Endothelial cell of umbilical vein (primary cell): ENCODE measurements at regions not wholly inside any gene's neighbourhood (a gene's known extent, or its start where the extent isn't known, plus 50 kb on each side); places are given as distances from the start of the nearest gene placed in this dataset.
"Not testable (repeated sequence)": the region's sequence is repeated elsewhere in the genome, so short reads cannot be mapped to it uniquely, and the experiment has no call there.

Experiments
- BruUV-seq: library from RNA; stranded (reverse); fragments of 400-500 nt; replicated peaks from 2 replicates; lab custom pipeline; 2021; lab: Mats Ljungman, UMichigan
- CTCF ChIA-PET: fragments of 300-600, 350-600 bp; sonication (Branson Sonifier 250); formaldehyde crosslinking; loops from one replicate; lab custom pipeline; 2021; ENCODE audit warnings: antibody characterized with exemption, inconsistent platforms; lab: Charles Lee
- POLR2A ChIA-PET: fragments of 300-600, 350-600 bp; sonication (Branson Sonifier 250); formaldehyde crosslinking; loops from one replicate; lab custom pipeline; 2021; ENCODE audit warnings: antibody characterized with exemption, inconsistent platforms; lab: Charles Lee
- DNase-seq: peaks from one replicate; pipeline ENCODE4 v3.0.0-alpha.2; 2011; ENCODE audit warnings: low read depth, low spot score
- FAIRE-seq: peaks from 2 replicates; lab custom pipeline; 2011; peaks lifted over from hg19 to GRCh38; lab: Jason Lieb, UNC
- H2AFZ ChIP-seq: 2 replicates; pipeline ENCODE4 v1.6.0; 2012; ENCODE audit warnings: low read depth, low read length, control low read depth, inconsistent platforms
- H3K27ac ChIP-seq: 2 replicates; pipeline ENCODE4 v1.5.1; 2011; ENCODE audit warnings: low read depth, mild to moderate bottlenecking, control low read depth, low read length, moderate library complexity; ENCODE audit not compliant: insufficient read depth
- H3K27me3 ChIP-seq, 2 experiments: 2 replicates each; pipeline versions ENCODE4 v1.6.0 to v1.6.1; 2011; ENCODE audit warnings: low read length in 2 of 2, mixed read lengths in 1 of 2; ENCODE audit not compliant: control insufficient read depth in 2 of 2, insufficient read depth in 2 of 2
- H3K36me3 ChIP-seq, 2 experiments: 2 replicates in 1 of 2; 3 replicates in 1 of 2; pipeline ENCODE4 v1.5.1; 2011; ENCODE audit warnings: low read length in 2 of 2, mild to moderate bottlenecking in 1 of 2, moderate library complexity in 1 of 2; ENCODE audit not compliant: control insufficient read depth in 2 of 2, insufficient read depth in 2 of 2; ENCODE audit errors: extremely low read depth in 1 of 2
- H3K4me1 ChIP-seq: 3 replicates; pipeline ENCODE4 v1.5.1; 2011; ENCODE audit warnings: mild to moderate bottlenecking, low read length; ENCODE audit not compliant: control insufficient read depth, insufficient read depth; ENCODE audit errors: extremely low read depth
- H3K4me2 ChIP-seq: 2 replicates; pipeline ENCODE4 v1.6.1; 2011; ENCODE audit warnings: low read length, control low read depth, mixed read lengths; ENCODE audit not compliant: insufficient read depth
- H3K4me3 ChIP-seq, 3 experiments: fragments of 200-600 bp in 1 of 3; sonication (generic), shearing (Covaris generic) in 1 of 3; replicated peaks in 1 of 3; 2 replicates each; pipeline ENCODE4 v1.5.1; 2011 to 2016; ENCODE audit warnings: control low read depth in 3 of 3, low read length in 3 of 3, mild to moderate bottlenecking in 2 of 3, inconsistent platforms in 1 of 3, low read depth in 1 of 3, moderate library complexity in 1 of 3; ENCODE audit not compliant: insufficient read depth in 1 of 3
- H3K79me2 ChIP-seq: 2 replicates; pipeline ENCODE4 v1.6.0; 2012; ENCODE audit warnings: low read length, inconsistent platforms; ENCODE audit not compliant: control insufficient read depth, insufficient read depth
- H3K9ac ChIP-seq: replicated peaks from 2 replicates; pipeline ENCODE3; 2011; ENCODE audit warnings: low read length, control low read depth; ENCODE audit not compliant: insufficient read depth; ENCODE audit errors: extremely low read depth
- H3K9me1 ChIP-seq: replicated peaks from 3 replicates; pipeline ENCODE4 v1.6.0; 2011; ENCODE audit warnings: mild to moderate bottlenecking, low read length; ENCODE audit not compliant: control insufficient read depth, insufficient read depth; ENCODE audit errors: extremely low read depth
- H3K9me3 ChIP-seq: replicated peaks from 2 replicates; pipeline ENCODE4 v1.5.1; 2012; ENCODE audit warnings: low read length, inconsistent platforms; ENCODE audit not compliant: control insufficient read depth, insufficient read depth
- H4K20me1 ChIP-seq: replicated peaks from 2 replicates; pipeline ENCODE3; 2011; ENCODE audit warnings: mild to moderate bottlenecking, low read length; ENCODE audit not compliant: control insufficient read depth, insufficient read depth; ENCODE audit errors: extremely low read depth
- CTCF ChIP-seq, 2 donors: IDR thresholded peaks; 1 replicate in 1 of 2; 2 replicates in 1 of 2; pipeline ENCODE4 v1.5.1; 2011; ENCODE audit warnings: low read length in 2 of 2, mild to moderate bottlenecking in 2 of 2, moderate library complexity in 2 of 2, control low read depth in 1 of 2, inconsistent platforms in 1 of 2, low read depth in 1 of 2; ENCODE audit not compliant: insufficient read depth in 1 of 2; ENCODE audit errors: extremely low read depth in 1 of 2
- EZH2 ChIP-seq: IDR thresholded peaks from 2 replicates; pipeline ENCODE4 v1.6.1; 2012; ENCODE audit warnings: borderline replicate concordance, low read depth, mild to moderate bottlenecking, moderate library complexity, low read length, inconsistent platforms; ENCODE audit not compliant: severe bottlenecking
- FOS ChIP-seq: IDR thresholded peaks from 2 replicates; pipeline ENCODE4 v1.6.1; 2011; ENCODE audit warnings: mild to moderate bottlenecking, low read length, moderate library complexity, borderline replicate concordance; ENCODE audit not compliant: insufficient read depth
- GATA2 ChIP-seq: IDR thresholded peaks from 2 replicates; pipeline ENCODE4 v1.7.0; 2011; ENCODE audit warnings: low read depth, mild to moderate bottlenecking, moderate library complexity, mixed read lengths, low read length; ENCODE audit not compliant: insufficient read length, insufficient read depth
- JUN ChIP-seq: IDR thresholded peaks from 2 replicates; pipeline ENCODE4 v1.6.1; 2011; ENCODE audit warnings: borderline replicate concordance, low read depth; ENCODE audit not compliant: insufficient read length, insufficient read depth
- MAX ChIP-seq: IDR thresholded peaks from 2 replicates; pipeline ENCODE4 v1.6.1; 2011; ENCODE audit not compliant: insufficient read depth, insufficient read length
- MYC ChIP-seq: IDR thresholded peaks from one replicate; pipeline ENCODE4 v1.6.1; 2011; ENCODE audit warnings: mild to moderate bottlenecking, low read depth, low read length
- POLR2A ChIP-seq: IDR thresholded peaks from 2 replicates; pipeline ENCODE4 v1.6.1; 2012; ENCODE audit warnings: low read depth, mild to moderate bottlenecking, control low read depth, low read length
- POLR2AphosphoS5 ChIP-seq: IDR thresholded peaks from 2 replicates; pipeline ENCODE4 v1.6.1; 2012; ENCODE audit warnings: low read depth, mild to moderate bottlenecking, control low read depth, low read length, moderate library complexity; ENCODE audit not compliant: insufficient read depth
- dilution Hi-C: fragments of 300-500 bp; cut with MboI; formaldehyde crosslinking; loops from one replicate; pipeline ENCODE4 v1.15.0; 2019; ENCODE audit warnings: low sequenced_read_pairs; ENCODE audit not compliant: extremely low pct_ligation_motif_present
- intact Hi-C: fragments of 100-400 bp; cut with micrococcal nuclease; formaldehyde crosslinking; loops from one replicate; pipeline ENCODE4 v1.10.0; 2022

DNA sequence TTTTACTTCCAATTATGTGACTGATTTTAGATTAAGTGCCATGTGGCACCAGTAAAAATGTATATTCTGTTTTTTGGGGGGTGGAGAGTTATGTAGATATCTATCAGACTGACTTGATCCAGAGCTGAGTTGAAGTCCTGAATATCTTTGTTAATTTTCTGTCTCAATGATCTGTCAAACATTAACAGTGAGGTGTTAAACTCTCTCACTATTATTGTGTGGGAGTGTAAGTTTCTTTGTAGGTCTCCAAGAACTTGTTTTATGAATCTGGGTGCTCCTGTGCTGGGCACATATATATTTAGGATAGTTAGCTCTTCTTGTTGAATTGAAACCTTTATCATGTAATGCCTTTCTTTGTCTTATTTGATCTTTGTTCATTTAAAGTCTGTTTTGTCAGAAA is 276.5 kb upstream of the USP25 start:
- H3K79me2 ChIP-seq, result no peaks in the 10 kb centered on the region
- no peaks in the 10 kb centered on the region for H3K9me1 ChIP-seq
- no peak for DNase-seq
- no peak for FAIRE-seq
- no peaks in the 10 kb centered on the region for H3K4me1 ChIP-seq
- no peaks in the 10 kb centered on the region for H4K20me1 ChIP-seq
- no peaks in the 10 kb centered on the region for H3K36me3 ChIP-seq
- no peak overlapping the region for H3K27ac ChIP-seq
- no peak for TF ChIP-seq GATA2
- TF ChIP-seq CTCF (IDR thresholded peaks at IDR 0.05; ENCODE audit: extremely low read depth in 1 of 2, insufficient read depth in 1 of 2, low read depth in 1 of 2, low read length in 2 of 2), result no peak
- no peak for TF ChIP-seq EZH2
- no peak for TF ChIP-seq JUN
- TF ChIP-seq POLR2A, result no peak
- no peak for TF ChIP-seq MYC
- no peak for TF ChIP-seq POLR2AphosphoS5
- TF ChIP-seq MAX, result no peak
- no peak for TF ChIP-seq FOS
- CTCF ChIA-PET, result no interaction called here
- BruUV-seq, result no TSS peak
- no peaks in the 10 kb centered on the region for H3K9me3 ChIP-seq
- no peaks in the 10 kb centered on the region for H3K27me3 ChIP-seq
- H2AFZ ChIP-seq, result no peak overlapping the region
- intact Hi-C loops (no loop called here), dilution Hi-C loops (no loop called here)
- POLR2A ChIA-PET, result no interaction called here
- no peak overlapping the region for H3K4me3 ChIP-seq
- no peak overlapping the region for H3K4me2 ChIP-seq
- no peak overlapping the region for H3K9ac ChIP-seq

DNA sequence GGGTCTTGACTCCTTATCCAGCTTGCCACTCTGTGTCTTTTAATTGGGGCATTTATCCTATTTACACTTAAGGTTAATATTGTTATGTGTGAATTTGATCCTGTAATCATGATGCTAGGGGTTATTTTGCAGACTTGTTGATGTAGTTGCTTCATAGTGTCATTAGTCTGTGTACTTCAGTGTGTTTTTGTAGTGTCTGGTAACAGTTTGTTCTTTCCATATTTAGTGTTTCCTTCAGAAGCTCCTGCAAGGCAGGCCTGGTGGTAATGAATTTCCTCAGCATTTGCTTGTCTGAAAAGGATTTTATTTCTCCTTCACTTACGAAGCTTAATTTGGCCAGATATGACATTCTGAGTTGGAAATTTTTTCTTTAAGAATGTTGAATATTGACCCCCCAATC is 276.0 kb upstream of the USP25 start:
- dilution Hi-C loops, FAIRE-seq, H3K79me2 ChIP-seq: not testable (repeated sequence)

DNA sequence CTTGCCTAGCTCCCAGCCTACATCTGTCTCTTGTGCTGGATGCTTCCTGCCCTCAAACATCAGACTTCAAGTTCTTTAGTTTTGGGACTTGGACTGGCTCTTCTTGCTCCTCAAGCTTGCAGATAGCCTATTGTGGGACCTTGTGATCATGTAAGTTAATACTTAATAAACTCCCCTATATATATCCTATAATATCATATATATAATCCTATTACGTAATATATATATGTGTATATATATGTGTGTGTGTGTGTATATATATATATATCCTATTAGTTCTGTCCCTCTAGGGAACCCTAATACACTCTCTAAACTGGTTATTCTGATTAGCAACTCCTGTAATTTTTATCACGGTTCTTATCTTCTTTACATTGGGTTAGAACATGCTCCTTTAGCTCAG is 274.9 kb upstream of the USP25 start:
- H3K79me2 ChIP-seq, H3K36me3 ChIP-seq, H3K27ac ChIP-seq, H3K9me3 ChIP-seq, H3K4me3 ChIP-seq, POLR2A ChIA-PET, H3K4me2 ChIP-seq, DNase-seq, H3K9ac ChIP-seq, dilution Hi-C loops, H3K9me1 ChIP-seq, FAIRE-seq, CTCF ChIA-PET, BruUV-seq, H2AFZ ChIP-seq, intact Hi-C loops, H4K20me1 ChIP-seq, H3K27me3 ChIP-seq, H3K4me1 ChIP-seq: not testable (repeated sequence)

More for the DNA sequence above, 276.0 kb upstream of the USP25 start:
- CTCF ChIA-PET, H3K4me1 ChIP-seq, H3K27ac ChIP-seq, DNase-seq, intact Hi-C loops, H4K20me1 ChIP-seq, H3K4me3 ChIP-seq, H3K27me3 ChIP-seq, H2AFZ ChIP-seq, H3K9me3 ChIP-seq, H3K36me3 ChIP-seq, POLR2A ChIA-PET, BruUV-seq, H3K9me1 ChIP-seq, H3K4me2 ChIP-seq, H3K9ac ChIP-seq: not testable (repeated sequence)
